HUES64 (cell line): ENCODE measurements at regions not wholly inside any gene's neighbourhood (a gene's known extent, or its start where the extent isn't known, plus 50 kb on each side); places are given as distances from the start of the nearest gene placed in this dataset.

Experiments
- H3K27ac ChIP-seq: 2 replicates; pipeline ENCODE4 v1.7.0; 2013; ENCODE audit warnings: low read depth, low read length, inconsistent platforms
- H3K27me3 ChIP-seq: 2 replicates; pipeline ENCODE4 v1.6.1; 2013; ENCODE audit warnings: mild to moderate bottlenecking, low read length; ENCODE audit not compliant: insufficient read depth
- H3K36me3 ChIP-seq: 2 replicates; pipeline ENCODE4 v1.6.1; 2013; ENCODE audit warnings: mild to moderate bottlenecking, low read length; ENCODE audit not compliant: insufficient read depth
- H3K4me1 ChIP-seq: 2 replicates; pipeline ENCODE4 v1.6.1; 2013; ENCODE audit warnings: mild to moderate bottlenecking, low read length, moderate library complexity; ENCODE audit not compliant: insufficient read depth
- H3K4me3 ChIP-seq: 2 replicates; pipeline ENCODE4 v1.5.1; 2013; ENCODE audit warnings: mild to moderate bottlenecking, low read length, moderate library complexity
- H3K9ac ChIP-seq: 2 replicates; pipeline ENCODE4 v1.6.1; 2013; ENCODE audit warnings: mild to moderate bottlenecking, low read depth, low read length
- H3K9me3 ChIP-seq: 2 replicates; pipeline ENCODE4 v1.6.1; 2013; ENCODE audit warnings: low read depth, low read length; ENCODE audit not compliant: insufficient read depth
- WGBS: fragments of 150-250, 120-280 bp; methylation state at CpG from one replicate; pipeline ENCODE4 v1.1.7; 2013; ENCODE audit warnings: missing lambda C conversion rate; 5-methylcytosine and 5-hydroxymethylcytosine counted together

GRCh38 chr15:47614360-47615011, 102.8 kb upstream of the SEMA6D start:
- Histone ChIP-seq H3K36me3 (no peaks in the 10 kb centered on the region), H3K4me3 (no peak overlapping the region), H3K4me1 (peaks cover 6% of the 10 kb centered on the region; the same call in 1 of the 2 replicates), H3K9me3 (no peaks in the 10 kb centered on the region), H3K9ac (no peak overlapping the region), H3K27me3 (no peaks in the 10 kb centered on the region), H3K27ac (no peak overlapping the region)
- WGBS: 89% methylated on average over 2 of the region's 2 CpGs

GRCh38 chr15:47616876-47617275, 100.4 kb upstream of the SEMA6D start:
- Histone ChIP-seq H3K27ac (no peak overlapping the region), H3K27me3 (no peaks in the 10 kb centered on the region), H3K36me3 (no peaks in the 10 kb centered on the region), H3K9ac (no peak overlapping the region), H3K4me3 (no peak overlapping the region), H3K4me1 (peaks cover 6% of the 10 kb centered on the region; the same call in 1 of the 2 replicates), H3K9me3 (no peaks in the 10 kb centered on the region)
- 93% methylated on average over 4 of the region's 4 CpGs for WGBS

- H3K36me3 ChIP-seq: no peaks in the 10 kb centered on the region
- no peak overlapping the region for H3K9ac ChIP-seq
- H3K4me3 ChIP-seq: no peak overlapping the region
- H3K9me3 ChIP-seq: no peaks in the 10 kb centered on the region
- H3K27ac ChIP-seq: no peak overlapping the region
- no peaks in the 10 kb centered on the region for H3K27me3 ChIP-seq
- 88% methylated on average over 4 of the region's 4 CpGs for WGBS
- H3K4me1 ChIP-seq: peaks cover 6% of the 10 kb centered on the region; the same call in 1 of the 2 replicates
Measured at GRCh38 chr15:47618241-47618640, 99.1 kb upstream of the SEMA6D start.

DNA sequence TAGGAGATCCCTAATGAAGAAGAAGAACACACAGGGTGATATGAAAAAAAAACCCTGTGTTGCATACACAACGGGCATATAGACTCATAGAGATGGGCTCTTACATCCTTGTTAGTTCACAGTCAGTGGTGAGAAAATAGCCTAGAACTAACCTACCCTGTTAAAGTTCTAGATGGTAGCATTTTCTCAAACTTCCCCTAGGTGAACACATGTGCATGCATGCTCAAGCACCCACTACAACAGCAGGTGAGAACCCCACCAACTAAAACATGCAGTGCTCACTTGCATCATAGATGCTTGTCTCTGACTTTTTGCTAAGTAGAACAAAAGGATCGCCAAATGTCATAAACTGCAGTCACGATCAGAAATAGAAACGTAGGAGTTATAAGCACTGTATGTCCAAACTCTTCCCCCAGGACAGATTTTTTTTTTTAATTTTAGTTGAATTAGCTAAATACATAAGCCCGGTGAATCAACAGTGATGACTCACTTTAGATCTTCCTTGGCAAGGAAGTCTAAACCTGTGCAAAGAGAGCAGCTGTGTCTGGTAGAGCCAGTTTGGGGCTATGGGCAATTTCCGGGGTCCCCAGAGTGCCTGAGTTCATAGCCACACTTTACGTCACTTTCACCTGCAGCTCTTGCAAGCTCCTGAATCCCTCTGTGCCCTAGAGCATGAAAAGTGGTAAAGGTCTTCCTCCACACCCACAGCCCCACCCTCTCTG, 96.2 kb upstream of the SEMA6D start:
- Histone ChIP-seq H3K9me3 (no peaks in the 10 kb centered on the region), H3K27ac (no peak overlapping the region), H3K4me3 (no peak overlapping the region), H3K9ac (no peak overlapping the region), H3K27me3 (no peaks in the 10 kb centered on the region), H3K36me3 (no peaks in the 10 kb centered on the region), H3K4me1 (no peaks in the 10 kb centered on the region; the same call in 1 of the 2 replicates)
- WGBS: 94% methylated on average over 7 of the region's 7 CpGs

DNA sequence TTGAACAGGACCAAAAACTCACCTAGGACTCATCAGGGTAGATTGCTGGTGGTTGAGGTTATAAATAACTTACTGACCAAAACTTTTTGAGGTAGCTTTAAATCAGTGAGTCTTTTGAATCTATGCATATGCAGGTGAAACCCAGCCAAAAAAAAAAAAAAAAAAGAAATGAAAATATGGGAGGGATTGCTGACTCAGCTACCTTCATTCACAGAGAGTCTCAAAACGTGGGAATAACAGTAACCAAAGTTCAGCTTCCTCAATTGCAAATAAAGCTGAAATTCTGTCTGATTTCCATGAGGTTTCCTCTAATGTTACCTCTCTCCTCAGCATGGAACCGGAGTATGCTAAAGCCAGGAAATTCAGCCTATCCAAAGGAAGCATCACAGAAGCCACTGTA, 95.2 kb upstream of the SEMA6D start:
- Histone ChIP-seq H3K4me3 (no peak overlapping the region), H3K27me3 (no peaks in the 10 kb centered on the region), H3K9ac (no peak overlapping the region), H3K36me3 (no peaks in the 10 kb centered on the region), H3K4me1 (no peaks in the 10 kb centered on the region; the same call in 1 of the 2 replicates), H3K9me3 (no peaks in the 10 kb centered on the region), H3K27ac (no peak overlapping the region)
- 93% methylated on average over 2 of the region's 2 CpGs for WGBS

GRCh38 chr15:47624503-47624902, 92.8 kb upstream of the SEMA6D start:
- 0 out of 2 replicates have a peak, but pooled peaks cover 1% of the 10 kb centered on the region for H3K9me3 ChIP-seq
- no peaks in the 10 kb centered on the region for H3K36me3 ChIP-seq
- H3K27ac ChIP-seq: no peak overlapping the region
- no peaks in the 10 kb centered on the region for H3K4me1 ChIP-seq
- H3K4me3 ChIP-seq: no peak overlapping the region
- no peaks in the 10 kb centered on the region for H3K27me3 ChIP-seq
- no peak overlapping the region for H3K9ac ChIP-seq

- no peaks in the 10 kb centered on the region; the same call in 1 of the 2 replicates for H3K4me1 ChIP-seq
- H3K27me3 ChIP-seq: no peaks in the 10 kb centered on the region
- H3K9ac ChIP-seq: no peak overlapping the region
- H3K36me3 ChIP-seq: no peaks in the 10 kb centered on the region
- 89% methylated on average over 1 of the region's 1 CpG for WGBS
- H3K9me3 ChIP-seq: no peaks in the 10 kb centered on the region
- H3K27ac ChIP-seq: no peak overlapping the region
- no peak overlapping the region for H3K4me3 ChIP-seq
Measured at GRCh38 chr15:47639042-47639441, 78.3 kb upstream of the SEMA6D start.

DNA sequence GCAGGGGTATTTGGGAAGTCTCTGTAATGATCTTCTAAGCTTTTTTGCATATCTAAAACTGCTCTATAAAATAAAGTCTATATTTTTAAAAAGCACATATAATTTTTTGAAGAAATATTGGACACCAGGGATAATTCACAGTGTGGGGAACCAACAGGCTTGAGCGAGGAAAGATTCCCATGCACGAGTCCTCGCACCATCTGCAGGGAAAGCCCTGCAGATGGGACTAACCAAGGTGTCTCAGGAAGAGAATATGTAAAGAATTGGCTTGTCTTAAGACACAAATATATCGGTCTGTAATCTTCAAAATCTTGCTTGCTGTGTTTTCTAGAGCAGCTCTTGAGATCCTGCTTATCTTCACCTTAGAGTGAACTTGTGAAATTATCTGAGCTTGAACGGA, 77.2 kb upstream of the SEMA6D start:
- Histone ChIP-seq H3K4me3 (no peak overlapping the region), H3K9me3 (no peaks in the 10 kb centered on the region), H3K27ac (no peak overlapping the region), H3K4me1 (no peaks in the 10 kb centered on the region; the same call in 1 of the 2 replicates), H3K36me3 (no peaks in the 10 kb centered on the region), H3K9ac (no peak overlapping the region), H3K27me3 (no peaks in the 10 kb centered on the region)
- 95% methylated on average over 5 of the region's 5 CpGs for WGBS

DNA sequence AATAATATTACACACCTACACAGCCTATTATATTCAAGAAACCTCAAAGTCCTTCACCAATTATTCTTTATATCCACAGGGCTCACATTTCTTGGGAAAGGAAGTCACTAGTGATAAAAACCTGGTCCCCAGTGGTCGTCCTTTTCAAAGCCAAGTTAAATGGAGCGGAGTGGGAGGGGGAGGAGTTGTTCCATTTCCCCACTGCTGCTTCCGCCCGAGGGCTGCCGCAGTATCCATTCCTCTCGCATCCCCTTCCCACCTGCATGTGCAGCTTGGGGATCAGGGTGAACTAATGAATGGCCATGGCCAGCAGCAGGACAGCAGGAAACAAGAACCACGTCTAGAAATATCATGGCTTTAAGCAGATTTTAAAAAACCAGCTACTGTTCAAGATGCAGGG, 76.4 kb upstream of the SEMA6D start:
- Histone ChIP-seq H3K27ac (no peak overlapping the region), H3K9ac (no peak overlapping the region), H3K4me1 (no peaks in the 10 kb centered on the region; the same call in 1 of the 2 replicates), H3K4me3 (no peak overlapping the region), H3K9me3 (no peaks in the 10 kb centered on the region), H3K36me3 (no peaks in the 10 kb centered on the region), H3K27me3 (no peaks in the 10 kb centered on the region)
- WGBS: 93% methylated on average over 7 of the region's 7 CpGs

DNA sequence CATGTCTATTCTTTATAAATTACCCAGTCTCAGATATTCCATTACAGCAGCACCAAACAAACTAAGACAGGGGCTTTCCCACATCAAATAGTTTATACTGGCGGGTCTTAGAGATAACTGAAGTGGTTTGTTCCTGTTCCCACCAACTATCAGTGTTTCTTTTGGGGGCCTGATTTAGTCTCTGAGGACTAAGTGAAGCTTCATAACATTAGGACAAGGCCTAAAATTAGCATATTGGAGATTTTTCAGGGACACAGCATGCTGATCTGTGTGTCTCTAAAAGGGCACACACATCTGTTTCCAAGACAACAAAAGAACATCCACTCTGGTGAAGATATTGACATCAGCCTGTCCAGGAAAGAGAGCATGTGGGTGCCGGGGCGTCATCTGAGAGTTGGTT, 72.6 kb upstream of the SEMA6D start:
- no peak overlapping the region for H3K9ac ChIP-seq
- H3K4me1 ChIP-seq: no peaks in the 10 kb centered on the region; the same call in 1 of the 2 replicates
- no peak overlapping the region for H3K27ac ChIP-seq
- H3K9me3 ChIP-seq: no peaks in the 10 kb centered on the region
- H3K36me3 ChIP-seq: no peaks in the 10 kb centered on the region
- H3K4me3 ChIP-seq: no peak overlapping the region
- H3K27me3 ChIP-seq: no peaks in the 10 kb centered on the region
- 94% methylated on average over 3 of the region's 3 CpGs for WGBS

DNA sequence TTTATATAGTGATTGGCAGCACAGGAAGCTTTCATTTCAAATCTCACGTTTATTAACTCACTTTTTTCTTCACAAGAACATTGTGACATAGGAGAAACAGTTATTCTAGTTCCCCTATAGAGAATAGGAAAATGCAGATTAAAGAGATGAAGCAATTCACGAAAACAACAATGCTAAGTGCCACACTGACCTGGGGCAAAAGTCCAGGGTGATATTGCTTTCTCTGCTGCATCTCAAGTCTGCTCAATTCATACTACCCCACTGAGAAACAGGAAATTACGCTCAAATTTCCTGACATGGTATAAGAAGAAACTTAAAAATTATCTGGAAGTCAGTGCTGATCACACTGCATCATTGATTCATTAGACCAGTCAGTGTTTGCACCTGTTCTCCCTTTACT, 66.7 kb upstream of the SEMA6D start:
- Histone ChIP-seq H3K4me1 (peaks cover 7% of the 10 kb centered on the region; the same call in 1 of the 2 replicates), H3K9ac (no peak overlapping the region), H3K27me3 (no peaks in the 10 kb centered on the region), H3K4me3 (no peak overlapping the region), H3K36me3 (no peaks in the 10 kb centered on the region), H3K9me3 (no peaks in the 10 kb centered on the region), H3K27ac (no peak overlapping the region)
- 81% methylated on average over 2 of the region's 3 CpGs for WGBS
